ENCODE measurements at regions not wholly inside any gene's neighbourhood (a gene's known extent, or its start where the extent isn't known, plus 50 kb on each side); places are given as distances from the start of the nearest gene placed in this dataset.

- TF ChIP-seq CTCF (conservative IDR thresholded peaks at IDR 0.05) (no peak), ZFX (IDR thresholded peaks at IDR 0.05) (no peak)
These were observed 433.8 kb upstream of the TOM1L1 start for GRCh38 chr17:54466875-54467274.

All from C4-2B (cell line).